ENCODE measurements at regions not wholly inside any gene's neighbourhood (a gene's known extent, or its start where the extent isn't known, plus 50 kb on each side); places are given as distances from the start of the nearest gene placed in this dataset.

GRCh38 chr10:27451054-27451453 lies 53.0 kb upstream of the RAB18 start:
- Histone ChIP-seq H3K4me3 (ENCODE audit: insufficient read depth, low read depth, low read length) (no peak overlapping the region), H3K4me1 (ENCODE audit: control insufficient read depth, insufficient read depth, low read length) (no peaks in the 10 kb centered on the region), H3K9me3 (ENCODE audit: control insufficient read depth, low read length) (no peaks in the 10 kb centered on the region), H3K27me3 (ENCODE audit: control insufficient read depth, insufficient read depth, low read length, poor library complexity, severe bottlenecking) (no peaks in the 10 kb centered on the region), H3K27ac (ENCODE audit: insufficient read depth, low read depth, low read length, poor library complexity, severe bottlenecking) (no peak overlapping the region), H3K36me3 (ENCODE audit: control insufficient read depth, insufficient read depth, low read length) (no peaks in the 10 kb centered on the region)
- WGBS, 2 experiments, result 94 to 97% methylated on average over 6 of the region's 6 CpGs

- H3K27me3 ChIP-seq (ENCODE audit: control insufficient read depth, insufficient read depth, low read length, poor library complexity, severe bottlenecking), result no peaks in the 10 kb centered on the region
Observed at GRCh38 chr10:27450225-27450624, 53.9 kb upstream of the RAB18 start.

GRCh38 chr10:27449571-27449970 lies 54.5 kb upstream of the RAB18 start:
- WGBS, 2 experiments, result 92 to 96% methylated on average over 4 of the region's 4 CpGs

More at GRCh38 chr10:27450225-27450624, 53.9 kb upstream of the RAB18 start:
- H3K36me3 ChIP-seq (ENCODE audit: control insufficient read depth, insufficient read depth, low read length), result no peaks in the 10 kb centered on the region
- H3K4me1 ChIP-seq (ENCODE audit: control insufficient read depth, insufficient read depth, low read length), result no peaks in the 10 kb centered on the region
- H3K27ac ChIP-seq (ENCODE audit: insufficient read depth, low read depth, low read length, poor library complexity, severe bottlenecking), result no peak overlapping the region
- no peaks in the 10 kb centered on the region for H3K9me3 ChIP-seq (ENCODE audit: control insufficient read depth, low read length)
- no peak overlapping the region for H3K4me3 ChIP-seq (ENCODE audit: insufficient read depth, low read depth, low read length)

GRCh38 chr10:27448921-27449320 lies 55.2 kb upstream of the RAB18 start:
- WGBS, 2 experiments, result 96 to 100% methylated on average over 2 of the region's 2 CpGs
- no peak overlapping the region for H3K4me3 ChIP-seq (ENCODE audit: insufficient read depth, low read depth, low read length)

More at GRCh38 chr10:27449571-27449970, 54.5 kb upstream of the RAB18 start:
- no peaks in the 10 kb centered on the region for H3K27me3 ChIP-seq (ENCODE audit: control insufficient read depth, insufficient read depth, low read length, poor library complexity, severe bottlenecking)
- no peak overlapping the region for H3K4me3 ChIP-seq (ENCODE audit: insufficient read depth, low read depth, low read length)
- no peaks in the 10 kb centered on the region for H3K4me1 ChIP-seq (ENCODE audit: control insufficient read depth, insufficient read depth, low read length)
- no peaks in the 10 kb centered on the region for H3K36me3 ChIP-seq (ENCODE audit: control insufficient read depth, insufficient read depth, low read length)
- H3K27ac ChIP-seq (ENCODE audit: insufficient read depth, low read depth, low read length, poor library complexity, severe bottlenecking), result no peak overlapping the region
- H3K9me3 ChIP-seq (ENCODE audit: control insufficient read depth, low read length), result no peaks in the 10 kb centered on the region

GRCh38 chr10:27447540-27447939 lies 56.6 kb upstream of the RAB18 start:
- WGBS, 2 experiments, result 91 to 99% methylated on average over 3 of the region's 3 CpGs
- no peaks in the 10 kb centered on the region for H3K9me3 ChIP-seq (ENCODE audit: control insufficient read depth, low read length)

More at GRCh38 chr10:27448921-27449320, 55.2 kb upstream of the RAB18 start:
- H3K36me3 ChIP-seq (ENCODE audit: control insufficient read depth, insufficient read depth, low read length), result no peaks in the 10 kb centered on the region
- no peak overlapping the region for H3K27ac ChIP-seq (ENCODE audit: insufficient read depth, low read depth, low read length, poor library complexity, severe bottlenecking)
- no peaks in the 10 kb centered on the region for H3K4me1 ChIP-seq (ENCODE audit: control insufficient read depth, insufficient read depth, low read length)
- H3K27me3 ChIP-seq (ENCODE audit: control insufficient read depth, insufficient read depth, low read length, poor library complexity, severe bottlenecking), result no peaks in the 10 kb centered on the region
- no peaks in the 10 kb centered on the region for H3K9me3 ChIP-seq (ENCODE audit: control insufficient read depth, low read length)

GRCh38 chr10:27446091-27446918 lies 57.8 kb upstream of the RAB18 start:
- 35 to 43% methylated on average over 4 to 5 of the region's 5 CpGs for WGBS, 2 experiments
- no peaks in the 10 kb centered on the region for H3K4me1 ChIP-seq (ENCODE audit: control insufficient read depth, insufficient read depth, low read length)
- H3K27me3 ChIP-seq (ENCODE audit: control insufficient read depth, insufficient read depth, low read length, poor library complexity, severe bottlenecking), result no peaks in the 10 kb centered on the region
- H3K4me3 ChIP-seq (ENCODE audit: insufficient read depth, low read depth, low read length), result no peak overlapping the region
- H3K27ac ChIP-seq (ENCODE audit: insufficient read depth, low read depth, low read length, poor library complexity, severe bottlenecking), result no peak overlapping the region
- no peaks in the 10 kb centered on the region for H3K9me3 ChIP-seq (ENCODE audit: control insufficient read depth, low read length)
- no peaks in the 10 kb centered on the region for H3K36me3 ChIP-seq (ENCODE audit: control insufficient read depth, insufficient read depth, low read length)

More at GRCh38 chr10:27447540-27447939, 56.6 kb upstream of the RAB18 start:
- Histone ChIP-seq H3K27ac (ENCODE audit: insufficient read depth, low read depth, low read length, poor library complexity, severe bottlenecking) (no peak overlapping the region), H3K36me3 (ENCODE audit: control insufficient read depth, insufficient read depth, low read length) (no peaks in the 10 kb centered on the region), H3K4me1 (ENCODE audit: control insufficient read depth, insufficient read depth, low read length) (no peaks in the 10 kb centered on the region), H3K27me3 (ENCODE audit: control insufficient read depth, insufficient read depth, low read length, poor library complexity, severe bottlenecking) (no peaks in the 10 kb centered on the region), H3K4me3 (ENCODE audit: insufficient read depth, low read depth, low read length) (no peak overlapping the region)

GRCh38 chr10:27445070-27445469 lies 59.0 kb upstream of the RAB18 start:
- Histone ChIP-seq H3K4me1 (ENCODE audit: control insufficient read depth, insufficient read depth, low read length) (no peaks in the 10 kb centered on the region), H3K9me3 (ENCODE audit: control insufficient read depth, low read length) (no peaks in the 10 kb centered on the region), H3K27ac (ENCODE audit: insufficient read depth, low read depth, low read length, poor library complexity, severe bottlenecking) (no peak overlapping the region), H3K4me3 (ENCODE audit: insufficient read depth, low read depth, low read length) (no peak overlapping the region), H3K36me3 (ENCODE audit: control insufficient read depth, insufficient read depth, low read length) (no peaks in the 10 kb centered on the region), H3K27me3 (ENCODE audit: control insufficient read depth, insufficient read depth, low read length, poor library complexity, severe bottlenecking) (no peaks in the 10 kb centered on the region)
- WGBS, 2 experiments, result 86 to 90% methylated on average over 4 to 5 of the region's 5 CpGs

- H3K4me3 ChIP-seq (ENCODE audit: insufficient read depth, low read depth, low read length), result no peak overlapping the region
- H3K4me1 ChIP-seq (ENCODE audit: control insufficient read depth, insufficient read depth, low read length), result no peaks in the 10 kb centered on the region
- 71 to 82% methylated on average over 2 of the region's 2 CpGs for WGBS, 2 experiments
- H3K27ac ChIP-seq (ENCODE audit: insufficient read depth, low read depth, low read length, poor library complexity, severe bottlenecking), result no peak overlapping the region
- no peaks in the 10 kb centered on the region for H3K27me3 ChIP-seq (ENCODE audit: control insufficient read depth, insufficient read depth, low read length, poor library complexity, severe bottlenecking)
- no peaks in the 10 kb centered on the region for H3K9me3 ChIP-seq (ENCODE audit: control insufficient read depth, low read length)
- no peaks in the 10 kb centered on the region for H3K36me3 ChIP-seq (ENCODE audit: control insufficient read depth, insufficient read depth, low read length)
Observed at GRCh38 chr10:27440478-27440877, 63.6 kb upstream of the RAB18 start.

- Histone ChIP-seq H3K27me3 (ENCODE audit: control insufficient read depth, insufficient read depth, low read length, poor library complexity, severe bottlenecking) (no peaks in the 10 kb centered on the region), H3K36me3 (ENCODE audit: control insufficient read depth, insufficient read depth, low read length) (no peaks in the 10 kb centered on the region), H3K27ac (ENCODE audit: insufficient read depth, low read depth, low read length, poor library complexity, severe bottlenecking) (no peak overlapping the region), H3K4me1 (ENCODE audit: control insufficient read depth, insufficient read depth, low read length) (no peaks in the 10 kb centered on the region), H3K9me3 (ENCODE audit: control insufficient read depth, low read length) (no peaks in the 10 kb centered on the region), H3K4me3 (ENCODE audit: insufficient read depth, low read depth, low read length) (no peak overlapping the region)
Observed at GRCh38 chr10:27440021-27440420, 64.1 kb upstream of the RAB18 start.

- WGBS, 2 experiments, result no CpG with 5 or more reads among the region's 1 CpG
- H3K4me3 ChIP-seq (ENCODE audit: insufficient read depth, low read depth, low read length), result no peak overlapping the region
- no peaks in the 10 kb centered on the region for H3K27me3 ChIP-seq (ENCODE audit: control insufficient read depth, insufficient read depth, low read length, poor library complexity, severe bottlenecking)
- H3K36me3 ChIP-seq (ENCODE audit: control insufficient read depth, insufficient read depth, low read length), result no peaks in the 10 kb centered on the region
- H3K4me1 ChIP-seq (ENCODE audit: control insufficient read depth, insufficient read depth, low read length), result no peaks in the 10 kb centered on the region
- no peak overlapping the region for H3K27ac ChIP-seq (ENCODE audit: insufficient read depth, low read depth, low read length, poor library complexity, severe bottlenecking)
- H3K9me3 ChIP-seq (ENCODE audit: control insufficient read depth, low read length), result no peaks in the 10 kb centered on the region
Observed at GRCh38 chr10:27439101-27439500, 65.0 kb upstream of the RAB18 start.
